ENCODE measurements at regions not wholly inside any gene's neighbourhood (a gene's known extent, or its start where the extent isn't known, plus 50 kb on each side); places are given as distances from the start of the nearest gene placed in this dataset.
"Not testable (repeated sequence)": the region's sequence is repeated elsewhere in the genome, so short reads cannot be mapped to it uniquely, and the experiment has no call there.

- no peak for DNase-seq (ENCODE audit: low read depth)
- TF ChIP-seq CTCF (conservative IDR thresholded peaks at IDR 0.05; ENCODE audit: low read depth, low read length) = no peak
- no peak overlapping the region for H3K4me3 ChIP-seq (ENCODE audit: low read depth, low read length)
Measured at GRCh38 chr15:31607656-31608055, 281.0 kb downstream of the KLF13 start.

- H3K4me3 ChIP-seq (ENCODE audit: low read depth, low read length) = no peak overlapping the region
- DNase-seq (ENCODE audit: low read depth) = no peak
- no peak for TF ChIP-seq CTCF (conservative IDR thresholded peaks at IDR 0.05; ENCODE audit: low read depth, low read length)
Measured at GRCh38 chr15:31609258-31609681, 282.6 kb downstream of the KLF13 start.

GRCh38 chr15:31609906-31610305 is 283.3 kb downstream of the KLF13 start:
- no peak overlapping the region for H3K4me3 ChIP-seq (ENCODE audit: low read depth, low read length)
- no peak for DNase-seq (ENCODE audit: low read depth)
- no peak for TF ChIP-seq CTCF (conservative IDR thresholded peaks at IDR 0.05; ENCODE audit: low read depth, low read length)

- no peak for TF ChIP-seq CTCF (conservative IDR thresholded peaks at IDR 0.05; ENCODE audit: low read depth, low read length)
Measured at GRCh38 chr15:31615643-31616415, 289.2 kb downstream of the KLF13 start.

GRCh38 chr15:31623297-31623696 is 296.7 kb downstream of the KLF13 start:
- not testable (repeated sequence) for H3K4me3 ChIP-seq (ENCODE audit: low read depth, low read length); DNase-seq (ENCODE audit: low read depth)

More at GRCh38 chr15:31615643-31616415, 289.2 kb downstream of the KLF13 start:
- no peak overlapping the region for H3K4me3 ChIP-seq (ENCODE audit: low read depth, low read length)
- no peak for DNase-seq (ENCODE audit: low read depth)

- not testable (repeated sequence) for H3K4me3 ChIP-seq (ENCODE audit: low read depth, low read length); DNase-seq (ENCODE audit: low read depth)
Measured at GRCh38 chr15:31624115-31624514, 297.5 kb downstream of the KLF13 start.

GRCh38 chr15:31635715-31636114 is 309.1 kb downstream of the KLF13 start:
- not testable (repeated sequence) for H3K4me3 ChIP-seq (ENCODE audit: low read depth, low read length); DNase-seq (ENCODE audit: low read depth)

GRCh38 chr15:31636911-31637310 is 310.3 kb downstream of the KLF13 start:
- not testable (repeated sequence) for DNase-seq (ENCODE audit: low read depth); H3K4me3 ChIP-seq (ENCODE audit: low read depth, low read length)

GRCh38 chr15:31643955-31644354 is 317.3 kb downstream of the KLF13 start:
- DNase-seq (ENCODE audit: low read depth); H3K4me3 ChIP-seq (ENCODE audit: low read depth, low read length): not testable (repeated sequence)

- DNase-seq (ENCODE audit: low read depth); H3K4me3 ChIP-seq (ENCODE audit: low read depth, low read length): not testable (repeated sequence)
Measured at GRCh38 chr15:31644761-31645160, 318.1 kb downstream of the KLF13 start.

GRCh38 chr15:31647337-31647826 is 320.7 kb downstream of the KLF13 start:
- not testable (repeated sequence) for DNase-seq (ENCODE audit: low read depth)

GRCh38 chr15:31649634-31650033 is 323.0 kb downstream of the KLF13 start:
- H3K4me3 ChIP-seq (ENCODE audit: low read depth, low read length); DNase-seq (ENCODE audit: low read depth): not testable (repeated sequence)

More at GRCh38 chr15:31647337-31647826, 320.7 kb downstream of the KLF13 start:
- H3K4me3 ChIP-seq (ENCODE audit: low read depth, low read length) = not testable (repeated sequence)

GRCh38 chr15:31650055-31650701 is 323.5 kb downstream of the KLF13 start:
- H3K4me3 ChIP-seq (ENCODE audit: low read depth, low read length); DNase-seq (ENCODE audit: low read depth): not testable (repeated sequence)

GRCh38 chr15:31656915-31657314 is 330.3 kb downstream of the KLF13 start:
- DNase-seq (ENCODE audit: low read depth); H3K4me3 ChIP-seq (ENCODE audit: low read depth, low read length): not testable (repeated sequence)
